HG02571 (cell line): ENCODE measurements at regions not wholly inside any gene's neighbourhood (a gene's known extent, or its start where the extent isn't known, plus 50 kb on each side); places are given as distances from the start of the nearest gene placed in this dataset.

Experiments
- ATAC-seq: cut with Tn5 transposase; IDR thresholded peaks from one replicate; pipeline ENCODE4 v1.9.1; 2021; ENCODE audit warnings: mild to moderate bottlenecking, moderate library complexity; ENCODE audit not compliant: unreplicated experiment

GRCh38 chr20:51162015-51162414 is 139.1 kb upstream of the KCNG1 start:
- no peak for ATAC-seq

- ATAC-seq = no peak
Measured at GRCh38 chr20:51160821-51161220, 137.9 kb upstream of the KCNG1 start.

- no peak for ATAC-seq
Measured at GRCh38 chr20:51159981-51160380, 137.1 kb upstream of the KCNG1 start.

- no peak for ATAC-seq
Measured at GRCh38 chr20:51159303-51159702, 136.4 kb upstream of the KCNG1 start.

- no peak for ATAC-seq
Measured at GRCh38 chr20:51158226-51158625, 135.3 kb upstream of the KCNG1 start.

- ATAC-seq = no peak
Measured at GRCh38 chr20:51156041-51156982, 133.4 kb upstream of the KCNG1 start.

- no peak for ATAC-seq
Measured at GRCh38 chr20:51154708-51155690, 132.1 kb upstream of the KCNG1 start.

GRCh38 chr20:51153867-51154707 is 131.2 kb upstream of the KCNG1 start:
- ATAC-seq = no peak

GRCh38 chr20:51148941-51149340 is 126.0 kb upstream of the KCNG1 start:
- no peak for ATAC-seq

GRCh38 chr20:51144476-51144875 is 121.6 kb upstream of the KCNG1 start:
- no peak for ATAC-seq

GRCh38 chr20:51143652-51144051 is 120.7 kb upstream of the KCNG1 start:
- no peak for ATAC-seq

- ATAC-seq = no peak
Measured at GRCh38 chr20:51142448-51142847, 119.5 kb upstream of the KCNG1 start.

- no peak for ATAC-seq
Measured at GRCh38 chr20:51140671-51141070, 117.8 kb upstream of the KCNG1 start.

GRCh38 chr20:51139891-51140290 is 117.0 kb upstream of the KCNG1 start:
- no peak for ATAC-seq

GRCh38 chr20:51138576-51138975 is 115.7 kb upstream of the KCNG1 start:
- no peak for ATAC-seq

- ATAC-seq = no peak
Measured at GRCh38 chr20:51137461-51137860, 114.6 kb upstream of the KCNG1 start.

GRCh38 chr20:51135926-51136715 is 113.2 kb upstream of the KCNG1 start:
- ATAC-seq = no peak

GRCh38 chr20:51134405-51134804 is 111.5 kb upstream of the KCNG1 start:
- no peak for ATAC-seq

- ATAC-seq = no peak
Measured at GRCh38 chr20:51132279-51132678, 109.4 kb upstream of the KCNG1 start.

- no peak for ATAC-seq
Measured at GRCh38 chr20:51131811-51132210, 108.9 kb upstream of the KCNG1 start.
